Fibroblast of lung (primary cell): ENCODE measurements at regions not wholly inside any gene's neighbourhood (a gene's known extent, or its start where the extent isn't known, plus 50 kb on each side); places are given as distances from the start of the nearest gene placed in this dataset.

Experiments used
- CTCF ChIP-seq, 2 donors: IDR thresholded peaks in 1 of 2; conservative IDR thresholded peaks in 1 of 2; 1 replicate in 1 of 2; 2 replicates in 1 of 2; pipeline ENCODE4 v1.5.1; 2011 to 2012; ENCODE audit warnings: low read length in 2 of 2, control low read depth in 1 of 2, inconsistent platforms in 1 of 2, low read depth in 1 of 2, mild to moderate bottlenecking in 1 of 2
- EZH2 ChIP-seq: IDR thresholded peaks from 2 replicates; pipeline ENCODE4 v1.5.1; 2012; ENCODE audit warnings: low read length, control low read depth, mild to moderate bottlenecking; ENCODE audit errors: missing control alignments

GRCh38 chr3:127369356-127369935, 81.6 kb upstream of the PRR20G start:
- TF ChIP-seq CTCF (conservative IDR thresholded peaks at IDR 0.05 in 1 of 2, IDR thresholded peaks at IDR 0.05 in 1 of 2; ENCODE audit: low read depth in 1 of 2, low read length in 2 of 2) (no peak), EZH2 (no peak)
